Body of pancreas (tissue), 4 donors: ENCODE measurements at regions not wholly inside any gene's neighbourhood (a gene's known extent, or its start where the extent isn't known, plus 50 kb on each side); places are given as distances from the start of the nearest gene placed in this dataset.

Source experiments
- POLR2A ChIP-seq, 3 donors: fragments of 450-650 bp; IDR thresholded peaks; one replicate each; pipeline ENCODE4 v1.6.1; 2016; ENCODE audit warnings: antibody characterized with exemption in 3 of 3, mild to moderate bottlenecking in 2 of 3
- TF ChIP-seq, protein P1 (sequence below), 7 experiments: fragments of 450-650 bp in 4 of 7; fragments of 200-600 bp in 3 of 7; sonication (generic) in 3 of 7; IDR thresholded peaks; one replicate each; pipeline ENCODE4 v1.5.1; 2016 to 2019; ENCODE audit warnings: antibody characterized with exemption in 7 of 7

DNA sequence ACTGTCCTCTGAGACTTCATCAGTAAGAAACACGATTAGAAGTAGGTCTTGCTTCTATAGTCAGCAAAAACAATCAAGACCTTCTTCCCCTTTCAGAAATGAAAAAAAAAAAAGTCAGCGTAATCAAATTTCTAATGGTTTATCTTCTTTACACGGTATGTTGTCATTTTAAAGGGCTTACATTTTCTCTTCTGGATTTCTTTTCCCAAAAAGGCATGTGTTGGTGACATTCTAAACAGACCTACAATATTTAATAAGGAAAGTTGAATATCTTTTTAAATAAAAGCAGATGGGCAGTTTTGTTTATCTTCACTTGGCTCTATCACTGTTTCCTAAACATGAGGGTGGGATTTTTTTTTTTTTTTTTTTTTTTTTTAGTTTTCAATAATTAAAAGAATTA lies 197.3 kb upstream of the ADAMTS9 start:
- no peak for TF ChIP-seq POLR2A (IDR thresholded peaks at IDR 0.05)
- TF ChIP-seq, protein P1, sequence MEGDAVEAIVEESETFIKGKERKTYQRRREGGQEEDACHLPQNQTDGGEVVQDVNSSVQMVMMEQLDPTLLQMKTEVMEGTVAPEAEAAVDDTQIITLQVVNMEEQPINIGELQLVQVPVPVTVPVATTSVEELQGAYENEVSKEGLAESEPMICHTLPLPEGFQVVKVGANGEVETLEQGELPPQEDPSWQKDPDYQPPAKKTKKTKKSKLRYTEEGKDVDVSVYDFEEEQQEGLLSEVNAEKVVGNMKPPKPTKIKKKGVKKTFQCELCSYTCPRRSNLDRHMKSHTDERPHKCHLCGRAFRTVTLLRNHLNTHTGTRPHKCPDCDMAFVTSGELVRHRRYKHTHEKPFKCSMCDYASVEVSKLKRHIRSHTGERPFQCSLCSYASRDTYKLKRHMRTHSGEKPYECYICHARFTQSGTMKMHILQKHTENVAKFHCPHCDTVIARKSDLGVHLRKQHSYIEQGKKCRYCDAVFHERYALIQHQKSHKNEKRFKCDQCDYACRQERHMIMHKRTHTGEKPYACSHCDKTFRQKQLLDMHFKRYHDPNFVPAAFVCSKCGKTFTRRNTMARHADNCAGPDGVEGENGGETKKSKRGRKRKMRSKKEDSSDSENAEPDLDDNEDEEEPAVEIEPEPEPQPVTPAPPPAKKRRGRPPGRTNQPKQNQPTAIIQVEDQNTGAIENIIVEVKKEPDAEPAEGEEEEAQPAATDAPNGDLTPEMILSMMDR (IDR thresholded peaks at IDR 0.05): no peak
